WTC11 (cell line): ENCODE measurements at regions not wholly inside any gene's neighbourhood (a gene's known extent, or its start where the extent isn't known, plus 50 kb on each side); places are given as distances from the start of the nearest gene placed in this dataset.

Experiments
- ATAC-seq: fragments of 200-7000 bp; cut with Tn5 transposase; 2 replicates; pipeline ENCODE4 v1.10.0; 2021; ENCODE audit warnings: mild to moderate bottlenecking, moderate library complexity
- CTCF ChIA-PET: fragments of 300-600 bp; sonication (Branson Sonifier 250); formaldehyde crosslinking; loops from one replicate; lab custom pipeline; 2021; ENCODE audit warnings: antibody characterized with exemption; lab: Charles Lee
- POLR2A ChIA-PET: fragments of 350-600 bp; sonication (Branson Sonifier 250); formaldehyde crosslinking; loops from one replicate; lab custom pipeline; 2021; ENCODE audit warnings: antibody characterized with exemption; lab: Charles Lee
- DNase-seq: peaks from one replicate; pipeline ENCODE4 v3.0.0; 2021; ENCODE audit warnings: low spot score
- H3K27ac Mint-ChIP-seq: 2 replicates; pipeline ENCODE4 v1.8.0; 2021; ENCODE audit warnings: mixed read lengths
- H3K27me3 Mint-ChIP-seq: 2 replicates; pipeline ENCODE4 v1.8.0; 2021; ENCODE audit warnings: low read depth, mild to moderate bottlenecking, moderate library complexity, mixed read lengths
- H3K36me3 Mint-ChIP-seq: 2 replicates; pipeline ENCODE4 v1.8.0; 2021; ENCODE audit warnings: mixed read lengths
- H3K4me1 Mint-ChIP-seq: 2 replicates; pipeline ENCODE4 v1.8.0; 2022; ENCODE audit warnings: mixed read lengths
- H3K4me3 Mint-ChIP-seq: 2 replicates; pipeline ENCODE4 v1.8.0; 2021; ENCODE audit warnings: mild to moderate bottlenecking, moderate library complexity, mixed read lengths
- H3K9me3 Mint-ChIP-seq: 2 replicates; pipeline ENCODE4 v1.8.0; 2021; ENCODE audit warnings: mixed read lengths
- CBFB ChIP-seq: sonication (generic); formaldehyde crosslinking; IDR thresholded peaks from 2 replicates; pipeline ENCODE4 v1.8.1; 2022; ENCODE audit warnings: mild to moderate bottlenecking, low read depth, missing genetic modification reagents
- CDX4 ChIP-seq: fragments of 250-450 bp; sonication (Bioruptor Pico); IDR thresholded peaks from 2 replicates; pipeline ENCODE4 v1.9.0; 2021; ENCODE audit warnings: moderate library complexity, mild to moderate bottlenecking, inconsistent platforms, borderline replicate concordance
- ESRRA ChIP-seq: sonication (generic); formaldehyde crosslinking; IDR thresholded peaks from 2 replicates; pipeline ENCODE4 v1.8.1; 2022; ENCODE audit warnings: mild to moderate bottlenecking, missing genetic modification reagents, borderline replicate concordance
- FOXP4 ChIP-seq: sonication (generic); formaldehyde crosslinking; IDR thresholded peaks from 2 replicates; pipeline ENCODE4 v1.8.0; 2022; ENCODE audit warnings: mild to moderate bottlenecking, missing genetic modification reagents
- HMGXB4 ChIP-seq: sonication (generic); formaldehyde crosslinking; IDR thresholded peaks from 2 replicates; pipeline ENCODE4 v1.8.1; 2023; ENCODE audit warnings: mild to moderate bottlenecking, moderate library complexity, missing genetic modification reagents
- KAT7 ChIP-seq: sonication (generic); formaldehyde crosslinking; IDR thresholded peaks from 2 replicates; pipeline ENCODE4 v1.8.1; 2023; ENCODE audit warnings: missing genetic modification reagents, mild to moderate bottlenecking, borderline replicate concordance
- MXD4 ChIP-seq: fragments of 250-450 bp; sonication (Bioruptor Pico); IDR thresholded peaks from 2 replicates; pipeline ENCODE4 v1.8.0; 2021; ENCODE audit warnings: mild to moderate bottlenecking, moderate library complexity, borderline replicate concordance
- MYBL2 ChIP-seq: sonication (generic); formaldehyde crosslinking; IDR thresholded peaks from 2 replicates; pipeline ENCODE4 v1.8.1; 2023; ENCODE audit warnings: mild to moderate bottlenecking, moderate library complexity, missing genetic modification reagents
- NFATC4 ChIP-seq: fragments of 250-450 bp; sonication (Bioruptor Pico); IDR thresholded peaks from 2 replicates; pipeline ENCODE4 v1.9.0; 2021; ENCODE audit warnings: mild to moderate bottlenecking
- NR2C2 ChIP-seq: sonication (generic); formaldehyde crosslinking; IDR thresholded peaks from 2 replicates; pipeline ENCODE4 v1.8.0; 2022; ENCODE audit warnings: mild to moderate bottlenecking, missing genetic modification reagents
- NR3C1 ChIP-seq: sonication (generic); formaldehyde crosslinking; conservative IDR thresholded peaks from 2 replicates; pipeline ENCODE4 v1.8.1; 2023; ENCODE audit warnings: low read depth, mild to moderate bottlenecking, missing genetic modification reagents
- PRRX2 ChIP-seq: fragments of 250-450 bp; sonication (Bioruptor Pico); IDR thresholded peaks from 2 replicates; pipeline ENCODE4 v1.8.0; 2021; ENCODE audit warnings: mild to moderate bottlenecking
- RELA ChIP-seq: sonication (generic); formaldehyde crosslinking; IDR thresholded peaks from 2 replicates; pipeline ENCODE4 v1.8.1; 2022; ENCODE audit warnings: missing genetic modification reagents, mild to moderate bottlenecking, borderline replicate concordance
- SMAD4 ChIP-seq: sonication (generic); formaldehyde crosslinking; IDR thresholded peaks from 2 replicates; pipeline ENCODE4 v1.8.0; 2022; ENCODE audit warnings: mild to moderate bottlenecking, missing genetic modification reagents
- SOX15 ChIP-seq: fragments of 250-450 bp; sonication (Bioruptor Pico); IDR thresholded peaks from 2 replicates; pipeline ENCODE4 v1.9.0; 2021; ENCODE audit warnings: mild to moderate bottlenecking
- STAT6 ChIP-seq: sonication (generic); formaldehyde crosslinking; conservative IDR thresholded peaks from 2 replicates; pipeline ENCODE4 v1.8.1; 2023; ENCODE audit warnings: mild to moderate bottlenecking, low read depth, missing genetic modification reagents, moderate library complexity
- ZNF263 ChIP-seq: sonication (generic); formaldehyde crosslinking; IDR thresholded peaks from 2 replicates; pipeline ENCODE4 v1.8.1; 2022; ENCODE audit warnings: low read depth, mild to moderate bottlenecking, moderate library complexity, missing genetic modification reagents
- ZNF317 ChIP-seq: sonication (generic); formaldehyde crosslinking; IDR thresholded peaks from 2 replicates; pipeline ENCODE4 v1.8.1; 2023; ENCODE audit warnings: low read depth, mild to moderate bottlenecking, moderate library complexity, missing genetic modification reagents, borderline replicate concordance
- ZNF425 ChIP-seq: fragments of 250-450 bp; sonication (Bioruptor Pico); conservative IDR thresholded peaks from 2 replicates; pipeline ENCODE4 v1.9.0; 2021; ENCODE audit warnings: mild to moderate bottlenecking
- ZNF671 ChIP-seq: fragments of 250-450 bp; sonication (Bioruptor Pico); IDR thresholded peaks from 2 replicates; pipeline ENCODE4 v1.8.0; 2021; ENCODE audit warnings: mild to moderate bottlenecking

- ATAC-seq (no peak), DNase-seq (no peak)
- Mint-ChIP-seq H3K27me3 (no peaks in the 10 kb centered on the region), H3K27ac (no peak overlapping the region), H3K9me3 (no peaks in the 10 kb centered on the region), H3K4me3 (no peak overlapping the region), H3K4me1 (no peaks in the 10 kb centered on the region), H3K36me3 (no peaks in the 10 kb centered on the region)
- TF ChIP-seq CBFB (no peak), SOX15 (CRISPR knock-in tag) (no peak)
- ChIA-PET CTCF (no interaction called here), POLR2A (no interaction called here)
These were observed 473.5 kb upstream of the MGAT4C start for GRCh38 chr12:86729739-86730138.

- no peak for ATAC-seq
- ChIA-PET POLR2A (no interaction called here), CTCF (no interaction called here)
- no peak overlapping the region for H3K27ac Mint-ChIP-seq
- no peak overlapping the region for H3K4me3 Mint-ChIP-seq
- H3K36me3 Mint-ChIP-seq: no peaks in the 10 kb centered on the region
- peaks cover 5% of the 10 kb centered on the region for H3K4me1 Mint-ChIP-seq
- no peaks in the 10 kb centered on the region for H3K27me3 Mint-ChIP-seq
- no peak for DNase-seq
- no peaks in the 10 kb centered on the region for H3K9me3 Mint-ChIP-seq
- TF ChIP-seq CDX4 (CRISPR knock-in tag) (no peak), MYBL2 (no peak), KAT7 (CRISPR knock-in tag) (no peak), NR3C1 (CRISPR knock-in tag) (no peak), NR2C2 (CRISPR knock-in tag) (no peak), RELA (CRISPR knock-in tag) (no peak), ZNF671 (CRISPR knock-in tag) (no peak), FOXP4 (CRISPR knock-in tag) (no peak), STAT6 (CRISPR knock-in tag) (no peak), HMGXB4 (no peak), ZNF263 (CRISPR knock-in tag) (no peak), PRRX2 (CRISPR knock-in tag) (no peak), NFATC4 (CRISPR knock-in tag) (no peak), MXD4 (CRISPR knock-in tag) (no peak), ZNF317 (CRISPR knock-in tag) (no peak), ZNF425 (CRISPR knock-in tag) (no peak), SMAD4 (no peak), ESRRA (CRISPR knock-in tag) (no peak)
These were observed 471.0 kb upstream of the MGAT4C start for GRCh38 chr12:86727160-86727559.
